Astrocyte of the spinal cord (primary cell): ENCODE measurements at regions not wholly inside any gene's neighbourhood (a gene's known extent, or its start where the extent isn't known, plus 50 kb on each side); places are given as distances from the start of the nearest gene placed in this dataset.
A peak's percentile ranks its signal among the peaks of the same experiment; 100 is the strongest.

Source experiments
- DNase-seq: peaks from one replicate; pipeline ENCODE4 v3.0.0; 2011; ENCODE audit warnings: low read depth, low spot score
- H3K4me3 ChIP-seq: 2 replicates; pipeline ENCODE4 v1.5.1; 2011; ENCODE audit warnings: low read depth, mild to moderate bottlenecking, low read length, moderate library complexity
- CTCF ChIP-seq: IDR thresholded peaks from 2 replicates; pipeline ENCODE4 v1.5.1; 2012; ENCODE audit warnings: low read depth, mild to moderate bottlenecking, low read length, inconsistent platforms
- in situ Hi-C: cut with HindIII; loops from 2 replicates; pipeline ENCODE4 v1.10.0; 2017; ENCODE audit warnings: low sequenced_read_pairs

GRCh38 chr4:123696687-123697086 is 300.1 kb downstream of the SPRY1 start:
- DNase-seq = no peak
- in situ Hi-C loops = no loop called here
- no peak overlapping the region for H3K4me3 ChIP-seq
- TF ChIP-seq CTCF = no peak

GRCh38 chr4:123698556-123698955 is 302.0 kb downstream of the SPRY1 start:
- no peak for TF ChIP-seq CTCF
- in situ Hi-C loops = no loop called here

GRCh38 chr4:123699880-123700771 is 303.5 kb downstream of the SPRY1 start:
- DNase-seq = peak; percentile 92

More at GRCh38 chr4:123698556-123698955, 302.0 kb downstream of the SPRY1 start:
- no peak for DNase-seq
- no peak overlapping the region for H3K4me3 ChIP-seq

GRCh38 chr4:123701131-123701575 is 304.6 kb downstream of the SPRY1 start:
- DNase-seq = no peak
- H3K4me3 ChIP-seq = no peak overlapping the region
- in situ Hi-C loops = no loop called here
- no peak for TF ChIP-seq CTCF

More at GRCh38 chr4:123699880-123700771, 303.5 kb downstream of the SPRY1 start:
- H3K4me3 ChIP-seq = no peak overlapping the region
- TF ChIP-seq CTCF = no peak
- in situ Hi-C loops = no loop called here

- no peak for TF ChIP-seq CTCF
- in situ Hi-C loops = no loop called here
- no peak for DNase-seq
- no peak overlapping the region for H3K4me3 ChIP-seq
Observed at GRCh38 chr4:123705419-123705818, 308.8 kb downstream of the SPRY1 start.

- in situ Hi-C loops = no loop called here
- no peak overlapping the region for H3K4me3 ChIP-seq
- peak; percentile 21 for DNase-seq
- no peak for TF ChIP-seq CTCF
Observed at GRCh38 chr4:123706973-123707372, 310.4 kb downstream of the SPRY1 start.
